Fibroblast of pulmonary artery (primary cell): ENCODE measurements at regions not wholly inside any gene's neighbourhood (a gene's known extent, or its start where the extent isn't known, plus 50 kb on each side); places are given as distances from the start of the nearest gene placed in this dataset.
"Not testable (repeated sequence)": the region's sequence is repeated elsewhere in the genome, so short reads cannot be mapped to it uniquely, and the experiment has no call there.

ENCODE experiments used
- DNase-seq: peaks from one replicate; pipeline ENCODE4 v3.0.0-alpha.2; 2010; ENCODE audit warnings: low read depth
- H3K4me3 ChIP-seq: replicated peaks from 2 replicates; pipeline ENCODE4 v1.5.1; 2011; ENCODE audit warnings: low read depth, mild to moderate bottlenecking, control low read depth, low read length, moderate library complexity
- CTCF ChIP-seq: IDR thresholded peaks from 2 replicates; pipeline ENCODE4 v1.5.1; 2011; ENCODE audit warnings: mild to moderate bottlenecking, control low read depth, low read length, inconsistent platforms; ENCODE audit errors: missing control alignments

DNA sequence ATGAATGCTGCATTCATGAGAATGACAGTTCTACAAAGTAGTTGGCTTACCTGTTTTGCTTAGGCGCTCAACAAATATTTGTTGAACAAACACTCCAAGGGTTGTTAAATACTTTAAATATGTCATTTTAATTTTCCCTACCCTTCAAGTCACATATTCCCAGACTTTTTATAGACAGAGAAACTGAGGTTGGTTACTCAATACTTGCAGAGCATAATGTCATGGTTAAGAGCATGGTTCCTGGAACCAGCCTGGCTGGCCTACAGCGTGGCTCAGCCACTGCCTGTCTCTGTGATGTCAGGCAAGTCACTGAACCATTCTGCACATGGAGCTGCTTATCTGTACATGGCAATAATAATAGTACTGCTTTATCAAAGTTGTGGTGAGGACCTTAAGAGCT, 120.0 kb upstream of the STK17B start:
- TF ChIP-seq CTCF, result no peak
- no peak overlapping the region for H3K4me3 ChIP-seq
- no peak for DNase-seq

GRCh38 chr2:196291873-196292800, 120.8 kb upstream of the STK17B start:
- H3K4me3 ChIP-seq, result no peak overlapping the region
- no peak for DNase-seq
- TF ChIP-seq CTCF, result no peak

DNA sequence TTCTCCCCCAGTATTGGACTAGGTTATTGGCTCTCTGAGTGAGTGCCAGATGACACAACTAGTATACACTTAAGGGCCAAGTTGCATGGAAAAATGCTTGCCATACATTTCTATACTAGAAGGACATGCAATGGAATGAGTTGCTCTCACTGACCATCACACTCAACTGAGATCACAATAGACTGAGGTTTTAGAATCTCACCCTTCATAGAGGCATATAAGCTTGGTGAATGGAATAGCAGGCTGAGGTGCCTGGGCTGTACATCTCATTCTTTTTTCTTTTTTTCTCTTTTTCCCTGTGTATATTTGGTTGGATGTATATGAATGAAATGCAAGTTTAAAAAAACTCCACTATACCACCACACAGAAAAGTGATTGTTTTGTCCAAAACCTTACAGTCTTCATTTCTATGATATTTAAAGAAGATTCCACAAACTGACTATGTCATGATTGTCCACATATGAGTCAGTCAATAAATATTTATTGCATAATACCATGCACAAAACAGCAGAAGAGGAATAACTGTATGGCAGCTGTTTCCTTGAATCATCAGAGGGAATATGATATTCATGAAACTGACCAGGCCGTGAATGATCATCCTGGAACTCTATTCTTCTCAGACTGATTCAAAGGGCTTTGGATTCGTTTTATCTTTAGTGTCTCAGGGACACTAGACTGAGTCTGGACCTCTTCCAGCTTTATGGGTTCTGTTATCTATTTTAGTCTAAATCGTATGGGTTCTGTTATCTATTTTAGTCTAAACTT, 122.6 kb upstream of the STK17B start:
- TF ChIP-seq CTCF, result no peak
- H3K4me3 ChIP-seq, result no peak overlapping the region
- DNase-seq, result peak; percentile 88

DNA sequence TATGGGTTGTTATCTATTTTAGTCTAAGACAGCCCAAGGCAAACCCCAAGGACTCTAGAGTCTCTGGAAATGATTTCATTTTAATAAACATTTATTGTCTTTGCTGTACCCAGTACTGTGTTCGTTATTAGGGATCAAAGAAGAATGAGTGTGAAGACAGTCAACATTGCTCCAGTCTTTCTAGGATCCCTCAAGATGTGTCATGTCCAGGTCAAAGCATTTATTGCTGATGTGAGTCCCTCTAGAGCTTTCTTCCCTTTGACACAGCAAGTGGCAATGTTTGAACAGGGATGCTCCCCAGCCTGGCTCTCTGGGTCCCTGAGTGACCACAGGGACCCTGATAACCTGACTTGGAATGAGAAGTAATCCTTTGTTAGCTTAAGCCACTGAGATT, 123.1 kb upstream of the STK17B start:
- H3K4me3 ChIP-seq, result no peak overlapping the region

DNA sequence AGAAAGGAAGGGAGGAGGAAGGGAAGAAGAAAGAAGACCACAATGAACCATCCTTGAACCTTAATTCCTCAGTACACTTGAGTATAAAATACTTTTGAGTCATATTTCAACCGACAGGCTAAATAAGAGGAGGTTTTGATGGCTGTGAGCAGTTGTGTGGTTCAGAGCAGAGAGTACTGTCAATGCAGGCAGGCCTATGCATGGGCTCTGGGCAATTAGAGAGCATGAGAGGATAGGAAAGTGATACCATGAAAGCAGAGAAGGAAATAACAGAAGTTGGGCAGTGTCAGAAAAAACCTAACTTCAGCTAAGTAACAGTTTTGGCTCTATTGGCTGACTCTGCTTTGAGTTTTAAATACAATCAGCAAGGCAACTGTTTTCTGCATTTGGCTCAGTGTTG, 123.6 kb upstream of the STK17B start:
- no peak for DNase-seq
- H3K4me3 ChIP-seq, result no peak overlapping the region
- TF ChIP-seq CTCF, result no peak

More for the DNA sequence above, 123.1 kb upstream of the STK17B start:
- no peak for DNase-seq
- TF ChIP-seq CTCF, result no peak

GRCh38 chr2:196298106-196298723, 126.8 kb upstream of the STK17B start:
- peak; percentile 62 for DNase-seq
- H3K4me3 ChIP-seq, result not testable (repeated sequence)
- TF ChIP-seq CTCF, result peak; percentile 53
